ENCODE measurements at regions not wholly inside any gene's neighbourhood (a gene's known extent, or its start where the extent isn't known, plus 50 kb on each side); places are given as distances from the start of the nearest gene placed in this dataset.

GRCh38 chr5:2011481-2012411 lies 129.0 kb upstream of the IRX4 start:
- FAIRE-seq = no peak
- no peak for DNase-seq (ENCODE audit: insufficient read length, low spot score)
- no peak for TF ChIP-seq CTCF (IDR thresholded peaks at IDR 0.05; ENCODE audit: insufficient read depth, missing control alignments)

GRCh38 chr5:2010940-2011339 lies 128.2 kb upstream of the IRX4 start:
- DNase-seq (ENCODE audit: insufficient read length, low spot score) (no peak), FAIRE-seq (no peak)
- no peak for TF ChIP-seq CTCF (IDR thresholded peaks at IDR 0.05; ENCODE audit: insufficient read depth, missing control alignments)

- no peak for FAIRE-seq
- DNase-seq (ENCODE audit: insufficient read length, low spot score) = no peak
- TF ChIP-seq CTCF (IDR thresholded peaks at IDR 0.05; ENCODE audit: insufficient read depth, missing control alignments) = no peak
These were observed 127.5 kb upstream of the IRX4 start for GRCh38 chr5:2009986-2010914.

GRCh38 chr5:2008851-2009629 lies 126.3 kb upstream of the IRX4 start:
- no peak for TF ChIP-seq CTCF (IDR thresholded peaks at IDR 0.05; ENCODE audit: insufficient read depth, missing control alignments)
- no peak for FAIRE-seq
- no peak for DNase-seq (ENCODE audit: insufficient read length, low spot score)

GRCh38 chr5:2007878-2008501 lies 125.3 kb upstream of the IRX4 start:
- DNase-seq (ENCODE audit: insufficient read length, low spot score) (no peak), FAIRE-seq (no peak)
- TF ChIP-seq CTCF (IDR thresholded peaks at IDR 0.05; ENCODE audit: insufficient read depth, missing control alignments) = no peak

- DNase-seq (ENCODE audit: insufficient read length, low spot score) (no peak), FAIRE-seq (no peak)
- no peak for TF ChIP-seq CTCF (IDR thresholded peaks at IDR 0.05; ENCODE audit: insufficient read depth, missing control alignments)
These were observed 124.8 kb upstream of the IRX4 start for GRCh38 chr5:2007496-2007877.

Data from D721Med (cell line).